ENCODE measurements at regions not wholly inside any gene's neighbourhood (a gene's known extent, or its start where the extent isn't known, plus 50 kb on each side); places are given as distances from the start of the nearest gene placed in this dataset.

- Histone ChIP-seq H3K4me1 (replicated peaks in 1 of 2; ENCODE audit: control insufficient read depth in 2 of 2, insufficient read depth in 2 of 2, low read length in 2 of 2) (no peaks in the 10 kb centered on the region), H3K36me3 (ENCODE audit: control insufficient read depth, insufficient read depth, low read length) (no peaks in the 10 kb centered on the region), H3K4me3 (no peak overlapping the region), H3K4me2 (ENCODE audit: insufficient read depth, low read length) (no peak overlapping the region), H2AFZ (ENCODE audit: low read depth, low read length) (no peak overlapping the region), H3K9me1 (ENCODE audit: control insufficient read depth, insufficient read depth, low read length) (no peaks in the 10 kb centered on the region), H3K9ac (ENCODE audit: insufficient read depth in 1 of 2, low read depth in 2 of 2, low read length in 2 of 2) (no peak overlapping the region), H3K27ac (ENCODE audit: extremely low read depth, low read depth, low read length) (no peak overlapping the region), H3K27me3 (ENCODE audit: control insufficient read depth in 2 of 2, insufficient read depth in 2 of 2, low read length in 2 of 2) (peaks cover 28 to 79% of the 10 kb centered on the region in 2 experiments), H3K79me2 (ENCODE audit: control insufficient read depth, insufficient read depth, low read length) (no peaks in the 10 kb centered on the region), H3K9me3 (replicated peaks; ENCODE audit: control insufficient read depth, insufficient read depth, low read depth, low read length) (no peaks in the 10 kb centered on the region), H4K20me1 (replicated peaks; ENCODE audit: control insufficient read depth, insufficient read depth, low read length) (no peaks in the 10 kb centered on the region; the same call in 1 of the 2 replicates)
- WGBS (ENCODE audit: insufficient coverage, low coverage, missing lambda C conversion rate), result 2% methylated on average over 10 of the region's 10 CpGs
- no peak for TF ChIP-seq RBM17 (IDR thresholded peaks at IDR 0.05; ENCODE audit: borderline replicate concordance, low read depth, low read length)
- ChIA-PET CTCF (ENCODE audit: low intra/inter-chr PET ratio) (no interaction called here), POLR2A (interaction anchor here (0.6 to 0.9 kb wide), 2 partner anchors 9 to 22 kb away, joined by 3 read pairs; no protein-coding TSS in a partner anchor)
- FAIRE-seq (no peak), DNase-seq (ENCODE audit: extremely low read depth in 1 of 4, low spot score in 3 of 4) (no peak), ATAC-seq (no peak)
- in situ Hi-C loops (cut with MboI), result no loop called here
- intact Hi-C loops (cut with micrococcal nuclease), result no loop called here
- no TSS peak for BruUV-seq (replicated peaks)
These were observed 73.2 kb upstream of the VRK1 start for GRCh38 chr14:96723946-96724345.

- Histone ChIP-seq H3K9ac (ENCODE audit: insufficient read depth in 1 of 2, low read depth in 2 of 2, low read length in 2 of 2) (no peak overlapping the region), H3K79me2 (ENCODE audit: control insufficient read depth, insufficient read depth, low read length) (no peaks in the 10 kb centered on the region), H3K4me1 (replicated peaks in 1 of 2; ENCODE audit: control insufficient read depth in 2 of 2, insufficient read depth in 2 of 2, low read length in 2 of 2) (no peaks in the 10 kb centered on the region), H4K20me1 (replicated peaks; ENCODE audit: control insufficient read depth, insufficient read depth, low read length) (no peaks in the 10 kb centered on the region; the same call in 1 of the 2 replicates), H2AFZ (ENCODE audit: low read depth, low read length) (no peak overlapping the region), H3K4me2 (ENCODE audit: insufficient read depth, low read length) (no peak overlapping the region), H3K9me1 (ENCODE audit: control insufficient read depth, insufficient read depth, low read length) (no peaks in the 10 kb centered on the region), H3K9me3 (replicated peaks; ENCODE audit: control insufficient read depth, insufficient read depth, low read depth, low read length) (no peaks in the 10 kb centered on the region), H3K4me3 (no peak overlapping the region), H3K27ac (ENCODE audit: extremely low read depth, low read depth, low read length) (no peak overlapping the region), H3K27me3 (ENCODE audit: control insufficient read depth in 2 of 2, insufficient read depth in 2 of 2, low read length in 2 of 2) (peaks cover 39 to 71% of the 10 kb centered on the region in 2 experiments), H3K36me3 (ENCODE audit: control insufficient read depth, insufficient read depth, low read length) (no peaks in the 10 kb centered on the region)
- ChIA-PET POLR2A (interaction anchor here (0.6 to 0.9 kb wide), 2 partner anchors 9 to 10 kb away, joined by 3 read pairs; no protein-coding TSS in a partner anchor), CTCF (ENCODE audit: low intra/inter-chr PET ratio) (no interaction called here)
- intact Hi-C loops (cut with micrococcal nuclease) (no loop called here), in situ Hi-C loops (cut with MboI) (no loop called here)
- no peak for ATAC-seq
- TF ChIP-seq HMG20B (CRISPR knock-in tag; IDR thresholded peaks at IDR 0.05) (no peak), XRCC3 (IDR thresholded peaks at IDR 0.05) (no peak), TAF7 (tag; IDR thresholded peaks at IDR 0.05) (no peak), BRD4 (IDR thresholded peaks at IDR 0.05) (no peak)
- FAIRE-seq, result no peak
- no TSS peak for BruUV-seq (replicated peaks)
- WGBS (ENCODE audit: insufficient coverage, low coverage, missing lambda C conversion rate), result 2% methylated on average over 8 of the region's 8 CpGs
- DNase-seq (ENCODE audit: extremely low read depth in 1 of 4, low spot score in 3 of 4), result no peak
These were observed 72.0 kb upstream of the VRK1 start for GRCh38 chr14:96725232-96725631.

Measured in K562 (cell line).